ENCODE measurements at regions not wholly inside any gene's neighbourhood (a gene's known extent, or its start where the extent isn't known, plus 50 kb on each side); places are given as distances from the start of the nearest gene placed in this dataset.

- Mint-ChIP-seq H3K27me3 (ENCODE audit: low read depth) (no peaks in the 10 kb centered on the region; the same call in 1 of the 2 replicates), H3K4me3 (no peak overlapping the region), H3K4me1 (no peaks in the 10 kb centered on the region), H3K9me3 (no peaks in the 10 kb centered on the region; a peak in 2 of 5 replicates), H3K27ac (no peak overlapping the region), H3K36me3 (ENCODE audit: insufficient read depth in 1 of 3, low read depth in 3 of 3) (peaks cover 0 to 21% (median 16%) of the 10 kb centered on the region in 3 experiments; a peak in 4 of 7 replicates)
- H2BK120ac ChIP-seq (ENCODE audit: low read depth, low read length, poor library complexity, severe bottlenecking): no peak overlapping the region
- no peak overlapping the region for H3K18ac ChIP-seq (ENCODE audit: insufficient read length, low read depth, low read length)
- H3K4me2 ChIP-seq (ENCODE audit: insufficient read depth, insufficient read length, low read length): no peak overlapping the region
- H3K23ac ChIP-seq (ENCODE audit: insufficient read length, low read depth, low read length): no peak overlapping the region
- no peak overlapping the region for H3K56ac ChIP-seq (ENCODE audit: insufficient read length, low read depth, low read length)
- no peak for DNase-seq
- H3T11ph ChIP-seq (ENCODE audit: low read length): no peak overlapping the region
- H2AK5ac ChIP-seq (ENCODE audit: insufficient read length, low read length): no peak overlapping the region
- no CpG with 5 or more reads among the region's 6 CpGs for WGBS (ENCODE audit: extremely low coverage, insufficient read length, low lambda C conversion rate)
- no peaks in the 10 kb centered on the region for H3K4me1 ChIP-seq (ENCODE audit: insufficient read depth, low read length)
- no peaks in the 10 kb centered on the region for H4K20me1 ChIP-seq (ENCODE audit: control insufficient read depth, insufficient read depth, insufficient read length)
- no peak overlapping the region for H3K14ac ChIP-seq (ENCODE audit: insufficient read depth, low read length)
- H3K4ac ChIP-seq (ENCODE audit: low read depth, low read length): no peak overlapping the region
- no peak overlapping the region for H3K9ac ChIP-seq (ENCODE audit: extremely low read depth, insufficient read length, low read length)
- H3K79me1 ChIP-seq (ENCODE audit: insufficient read depth, low read depth, low read length, poor library complexity, severe bottlenecking): no peaks in the 10 kb centered on the region
- H3K23me2 ChIP-seq (ENCODE audit: insufficient read length, low read depth, low read length, poor library complexity, severe bottlenecking): no peaks in the 10 kb centered on the region
- TF ChIP-seq CTCF (conservative IDR thresholded peaks at IDR 0.05): no peak
- no peaks in the 10 kb centered on the region for H3K27me3 ChIP-seq (ENCODE audit: insufficient read depth, low read length)
- no peak overlapping the region for H4K91ac ChIP-seq (ENCODE audit: insufficient read length, low read depth, low read length)
- no peak overlapping the region for H2BK5ac ChIP-seq (ENCODE audit: insufficient read length, low read length)
- H2BK12ac ChIP-seq (ENCODE audit: insufficient read length, low read depth, low read length): no peak overlapping the region
- no peak overlapping the region for H2BK15ac ChIP-seq (ENCODE audit: low read depth, low read length)
- no peak overlapping the region for H2BK20ac ChIP-seq (ENCODE audit: low read depth, low read length, poor library complexity, severe bottlenecking)
- H2AFZ ChIP-seq (ENCODE audit: low read length): no peak overlapping the region
- H3K9me3 ChIP-seq (ENCODE audit: control insufficient read depth, low read depth, low read length): no peaks in the 10 kb centered on the region
- no peak overlapping the region for H4K8ac ChIP-seq (replicated peaks; ENCODE audit: insufficient read length, low read depth, low read length)
- H3K27ac ChIP-seq (ENCODE audit: insufficient read length, low read depth, low read length): no peak overlapping the region
- H3K79me2 ChIP-seq (ENCODE audit: insufficient read depth, low read length): no peaks in the 10 kb centered on the region
- no peak overlapping the region for H4K5ac ChIP-seq (ENCODE audit: insufficient read length, low read depth, low read length)
Observed at GRCh38 chr5:67693956-67694809, 497.6 kb upstream of the CD180 start.
